Activated CD4-positive, alpha-beta T cell treated with anti-CD3 and anti-CD28 coated beads for 48 hours (primary cell): ENCODE measurements at regions not wholly inside any gene's neighbourhood (a gene's known extent, or its start where the extent isn't known, plus 50 kb on each side); places are given as distances from the start of the nearest gene placed in this dataset.
"Not testable (repeated sequence)": the region's sequence is repeated elsewhere in the genome, so short reads cannot be mapped to it uniquely, and the experiment has no call there.

ENCODE experiments used
- DNase-seq: peaks from one replicate; pipeline ENCODE4 v3.0.0-alpha.2; 2020

DNA sequence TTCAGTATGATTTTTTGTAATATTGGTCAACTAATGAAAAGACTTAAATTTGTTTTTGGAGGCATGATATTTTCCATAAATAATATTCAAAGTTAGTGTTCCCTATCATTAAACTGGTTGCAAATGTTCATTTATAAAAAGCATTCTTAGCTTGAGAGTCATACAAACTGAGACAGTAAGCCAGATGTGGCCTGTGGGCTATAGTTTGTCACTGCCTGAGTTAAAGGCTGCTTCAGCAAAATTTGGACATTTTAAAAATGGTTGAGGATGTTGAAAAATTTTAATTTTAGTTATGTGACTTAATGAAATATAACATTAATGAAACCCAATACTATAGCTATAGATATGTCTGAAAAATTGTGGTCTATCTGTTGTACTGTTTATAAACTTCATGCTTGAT, 180.2 kb upstream of the CACNA2D1 start:
- no peak for DNase-seq

DNA sequence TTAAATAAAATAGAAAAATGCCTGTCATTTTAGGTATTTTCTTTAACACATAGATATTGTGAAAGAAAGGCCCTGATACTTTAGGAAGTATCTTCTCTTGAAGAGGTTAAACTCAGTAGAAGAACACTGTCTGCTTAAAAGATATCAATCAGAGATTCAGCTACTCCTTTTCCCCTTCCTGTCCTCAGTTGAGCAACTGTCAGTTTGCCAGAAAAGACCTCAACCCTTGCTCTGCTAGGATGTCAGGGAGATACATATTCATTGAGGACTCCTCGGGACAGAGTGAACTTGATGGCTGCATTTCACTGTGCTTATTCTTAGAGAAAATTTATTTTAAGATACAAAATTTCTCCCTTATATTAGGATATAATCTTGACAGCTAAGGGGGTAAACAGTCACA, 173.6 kb upstream of the CACNA2D1 start:
- DNase-seq: no peak

GRCh38 chr7:82616059-82616728, 172.6 kb upstream of the CACNA2D1 start:
- no peak for DNase-seq

DNA sequence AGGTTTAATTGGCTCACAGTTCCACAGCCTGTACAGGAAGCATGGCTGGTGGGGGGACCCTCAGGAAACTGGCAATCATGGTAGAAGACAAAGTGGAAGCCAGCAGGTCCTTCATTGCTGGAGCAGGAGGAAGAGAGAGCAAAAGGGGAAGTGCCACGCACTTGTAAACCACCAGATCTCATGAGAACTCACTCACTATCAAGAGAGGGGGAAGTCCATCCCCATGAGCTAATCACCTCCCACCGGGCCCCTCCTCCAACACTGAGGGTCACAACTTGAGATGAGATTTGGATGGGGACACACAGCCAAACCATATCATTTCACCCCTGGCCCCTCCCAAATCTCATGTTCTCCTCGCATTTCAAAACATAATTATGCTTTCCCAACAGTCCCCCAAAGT, 171.9 kb upstream of the CACNA2D1 start:
- no peak for DNase-seq

DNA sequence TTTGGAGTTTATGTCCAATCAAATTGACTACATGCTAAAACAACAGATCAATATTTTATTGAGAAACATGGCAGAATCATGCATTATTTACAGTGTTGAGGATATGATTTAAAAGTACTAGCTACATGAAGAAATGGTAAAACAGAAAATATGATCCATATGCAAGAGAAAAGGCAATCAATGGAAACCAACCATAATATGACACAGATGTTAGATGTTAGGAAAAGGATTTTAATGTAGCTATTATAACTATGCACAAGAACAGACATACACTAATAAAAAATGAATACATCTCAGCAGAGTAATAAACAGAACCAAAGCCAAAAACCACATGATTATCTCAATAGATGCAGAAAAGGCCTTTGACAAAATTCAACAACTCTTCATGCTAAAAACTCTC, 166.2 kb upstream of the CACNA2D1 start:
- no peak for DNase-seq

DNA sequence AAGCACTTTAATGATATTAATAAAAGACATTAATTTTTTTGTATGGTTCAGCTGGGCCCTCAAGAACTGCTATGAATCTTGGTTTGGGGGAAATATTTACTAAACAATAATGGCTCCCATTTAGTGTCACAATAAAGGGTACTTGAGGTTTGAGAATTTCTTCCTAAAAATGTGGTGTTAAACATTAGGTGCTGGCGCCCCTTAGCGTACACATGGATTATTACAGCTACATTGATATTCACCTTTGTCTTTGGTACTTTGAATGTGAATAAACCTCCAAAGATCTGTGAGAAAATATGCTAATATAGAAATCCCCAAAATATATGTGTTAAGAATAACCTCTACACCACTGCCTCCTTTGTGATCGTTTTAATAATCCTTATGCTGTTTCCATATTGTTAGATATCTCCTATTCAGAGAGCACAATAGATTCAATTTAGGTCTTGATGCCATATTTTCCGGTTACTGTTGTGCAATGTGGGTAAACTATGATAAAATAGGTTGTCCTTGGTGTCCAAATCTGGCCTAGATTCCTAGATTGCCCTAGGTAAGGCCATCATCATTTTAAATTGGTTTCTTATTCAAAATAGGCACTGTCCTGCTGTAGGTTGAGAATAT, 161.8 kb upstream of the CACNA2D1 start:
- DNase-seq: peak; percentile 5

DNA sequence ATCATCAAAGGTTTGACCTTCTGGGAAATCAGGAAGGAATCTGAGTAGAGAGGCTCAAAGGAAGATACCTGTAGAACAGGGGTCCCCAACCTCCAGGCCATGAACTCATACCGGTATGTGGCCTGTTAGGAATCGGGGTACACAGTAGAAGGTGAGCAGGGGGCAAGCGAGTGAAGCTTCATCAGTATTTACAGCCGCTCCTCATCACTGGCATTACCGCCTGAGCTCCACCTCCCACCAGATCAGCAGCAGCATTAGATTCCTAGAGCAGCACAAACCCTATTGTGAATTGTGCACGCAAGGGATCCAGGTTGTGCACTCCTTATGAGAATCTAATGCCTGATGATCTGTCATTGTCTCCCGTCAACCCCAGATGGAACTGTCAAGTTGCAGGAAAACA, 158.5 kb upstream of the CACNA2D1 start:
- no peak for DNase-seq

- no peak for DNase-seq
These were observed 157.0 kb upstream of the CACNA2D1 start for GRCh38 chr7:82600531-82600930.

DNA sequence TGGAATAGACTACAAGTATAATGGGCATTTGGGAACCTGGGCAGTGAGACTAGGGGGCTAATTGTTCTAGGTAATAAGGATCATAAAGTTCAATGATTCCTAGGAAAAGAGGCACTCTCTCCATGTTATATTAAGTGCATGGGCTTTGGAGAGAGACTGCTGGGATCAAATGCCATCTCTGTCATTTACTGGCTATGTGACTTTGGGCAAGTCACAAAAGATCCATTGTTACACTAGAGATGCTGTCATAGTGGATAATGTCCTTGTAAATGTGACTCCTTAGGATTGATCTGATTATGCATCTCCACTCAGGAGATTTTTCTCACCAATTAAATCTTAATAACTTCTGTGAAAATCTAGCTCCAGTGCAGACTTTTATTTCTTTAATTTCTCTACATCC, 156.3 kb upstream of the CACNA2D1 start:
- DNase-seq: no peak

DNA sequence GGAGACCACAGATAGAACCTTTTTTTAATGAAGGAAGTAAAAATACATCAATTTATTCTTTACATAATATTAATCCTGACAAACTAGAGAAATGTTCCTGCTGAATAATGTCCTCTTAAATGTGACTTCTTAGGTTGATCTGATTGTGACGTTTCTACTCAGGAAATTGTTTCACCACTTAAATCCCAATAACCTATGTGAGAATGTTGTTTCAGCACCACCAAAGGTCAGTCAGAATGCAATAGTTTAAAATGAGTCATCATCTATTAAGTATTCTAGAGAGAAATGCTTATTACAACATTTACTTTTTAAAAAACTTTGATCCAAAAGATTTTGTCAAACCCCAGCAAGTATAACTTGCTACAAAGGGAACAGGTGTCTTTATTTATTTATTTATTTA, 155.4 kb upstream of the CACNA2D1 start:
- DNase-seq: no peak

DNA sequence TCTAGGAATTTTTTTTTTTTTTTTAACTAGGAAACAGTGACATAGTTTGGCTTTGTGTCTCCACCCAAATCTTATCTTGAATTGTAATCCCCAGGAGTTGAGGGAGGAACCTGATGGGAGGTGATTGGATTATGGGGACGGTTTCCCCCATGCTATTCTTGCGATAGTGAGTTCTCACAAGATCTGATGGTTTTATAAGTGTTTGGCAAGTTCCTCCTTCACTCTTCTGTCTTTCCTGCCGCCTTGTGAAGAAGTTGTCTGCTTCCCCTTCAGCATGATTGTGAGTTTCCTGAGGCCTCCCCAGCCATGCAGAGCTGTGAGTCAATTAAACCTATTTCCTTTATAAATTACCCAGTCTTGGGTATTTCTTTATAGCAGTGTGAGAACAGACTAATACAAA, 152.2 kb upstream of the CACNA2D1 start:
- not testable (repeated sequence) for DNase-seq

- DNase-seq: no peak
These were observed 151.6 kb upstream of the CACNA2D1 start for GRCh38 chr7:82595176-82595575.

DNA sequence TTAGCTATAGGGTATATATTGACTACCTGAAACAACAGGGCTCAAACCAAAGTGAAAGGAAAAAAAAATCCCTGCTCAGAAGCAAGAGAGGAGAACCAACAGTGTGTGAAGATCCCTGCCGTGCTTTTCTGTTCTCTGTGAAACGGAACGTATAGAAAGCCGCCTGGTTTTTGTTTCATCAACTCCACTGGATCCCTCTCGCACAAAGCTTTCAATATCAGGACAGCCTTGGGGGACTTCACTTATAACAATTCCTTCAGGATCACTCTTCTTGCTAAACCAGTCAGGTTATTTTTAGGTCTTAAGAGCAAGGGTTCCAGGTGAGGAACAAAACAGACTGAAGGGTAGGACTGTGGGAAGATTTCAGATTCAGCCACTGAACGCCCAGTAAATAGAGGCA, 151.1 kb upstream of the CACNA2D1 start:
- DNase-seq: no peak

GRCh38 chr7:82593780-82594179, 150.2 kb upstream of the CACNA2D1 start:
- DNase-seq: no peak

GRCh38 chr7:82592416-82592815, 148.8 kb upstream of the CACNA2D1 start:
- DNase-seq: no peak

DNA sequence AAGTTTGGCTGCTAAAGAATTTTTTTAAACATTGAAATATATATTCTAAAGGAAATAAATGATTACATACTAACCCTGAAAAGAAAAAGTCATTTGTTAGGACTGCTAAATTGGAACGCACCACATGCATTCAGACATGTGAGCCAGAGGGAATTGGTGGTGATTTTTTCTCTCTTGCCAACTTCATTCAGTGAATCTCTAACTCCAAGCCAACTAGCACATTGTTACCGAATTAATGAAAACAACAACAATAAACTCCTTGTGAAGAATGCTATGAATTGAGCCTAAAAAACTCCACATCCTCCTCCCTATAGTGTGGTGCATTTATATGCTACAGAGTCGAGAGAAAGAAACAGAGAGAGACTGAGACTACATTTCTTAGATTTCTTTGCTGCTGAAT, 135.5 kb upstream of the CACNA2D1 start:
- DNase-seq: no peak

GRCh38 chr7:82578430-82578829, 134.9 kb upstream of the CACNA2D1 start:
- DNase-seq: no peak

DNA sequence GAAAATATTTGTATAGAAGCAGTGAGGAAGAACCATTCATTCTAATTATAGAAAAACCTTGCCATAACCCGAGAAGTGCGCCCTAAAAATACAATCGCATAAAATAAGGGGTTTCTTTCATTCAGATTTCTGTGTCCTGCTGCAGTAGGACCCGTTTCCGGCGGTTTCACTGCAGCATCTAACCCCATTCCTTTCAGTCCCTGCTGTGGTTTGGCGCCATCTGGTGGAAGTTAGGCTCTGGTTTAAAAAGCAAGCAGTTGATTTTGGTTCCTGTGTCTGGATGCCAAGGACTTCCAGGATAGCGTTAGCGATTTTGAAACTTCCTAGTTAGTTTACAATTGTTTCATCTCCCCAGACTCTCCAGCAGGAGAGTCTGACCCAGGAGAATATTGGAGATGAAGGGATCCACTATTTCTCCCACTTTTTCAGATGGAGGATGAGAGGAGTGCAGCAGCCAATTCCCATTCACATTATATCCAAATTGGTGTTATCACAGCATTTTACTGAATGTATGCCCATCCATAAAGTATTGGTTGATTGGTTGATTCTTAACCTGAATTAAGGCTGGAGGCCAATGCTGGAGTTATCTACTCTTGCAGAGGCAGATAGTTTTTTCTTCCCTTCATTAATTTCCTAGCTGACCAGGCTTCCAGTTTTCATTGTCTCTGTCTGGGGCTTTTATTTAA, 128.8 kb upstream of the CACNA2D1 start:
- DNase-seq: peak; percentile 81

DNA sequence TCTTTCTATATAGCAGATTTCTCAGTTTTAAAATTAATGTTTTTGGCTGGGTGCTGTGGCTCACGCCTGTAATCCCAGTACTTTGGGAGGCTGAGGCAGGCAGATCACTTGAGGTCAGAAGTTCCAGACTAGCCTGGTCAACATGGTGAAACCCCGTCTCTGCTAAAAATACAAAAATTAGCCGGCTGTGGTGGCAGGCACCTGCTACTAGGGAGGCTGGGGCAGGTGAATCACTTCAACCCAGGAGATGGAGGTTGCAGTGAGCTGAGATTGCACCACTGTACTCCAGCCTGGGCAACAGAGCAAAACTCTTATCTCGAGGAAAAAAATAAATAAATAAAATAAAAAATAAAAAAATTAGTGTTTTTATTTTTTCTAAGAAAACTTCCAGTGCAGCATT, 127.5 kb upstream of the CACNA2D1 start:
- DNase-seq: not testable (repeated sequence)

DNA sequence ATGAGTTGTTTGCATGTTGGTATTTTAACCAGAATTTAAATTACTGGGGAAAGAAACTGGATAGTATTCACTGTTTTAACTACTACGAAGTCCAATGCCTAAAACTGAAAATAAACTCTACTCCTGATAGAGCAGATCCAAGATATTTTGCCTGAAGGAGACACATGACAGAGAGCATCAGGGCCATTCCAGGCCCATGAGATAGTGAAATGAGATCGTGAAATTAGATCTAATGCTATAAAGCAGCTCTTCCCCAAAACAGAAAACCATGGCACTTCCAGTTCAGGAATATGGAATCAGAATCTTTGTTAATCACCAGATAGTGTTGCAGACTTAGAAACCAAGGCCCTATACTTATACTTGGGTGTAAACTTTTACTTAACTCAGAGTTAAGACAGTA, 124.3 kb upstream of the CACNA2D1 start:
- DNase-seq: no peak

GRCh38 chr7:82567356-82567755, 123.8 kb upstream of the CACNA2D1 start:
- no peak for DNase-seq

GRCh38 chr7:82566752-82567151, 123.2 kb upstream of the CACNA2D1 start:
- no peak for DNase-seq

- DNase-seq: no peak
These were observed 119.3 kb upstream of the CACNA2D1 start for GRCh38 chr7:82562716-82563404.
